ENCODE measurements at regions not wholly inside any gene's neighbourhood (a gene's known extent, or its start where the extent isn't known, plus 50 kb on each side); places are given as distances from the start of the nearest gene placed in this dataset.

- TF ChIP-seq EZH2 (IDR thresholded peaks at IDR 0.05; ENCODE audit: borderline replicate concordance, low read length): no peak
- no peak for TF ChIP-seq CTCF (conservative IDR thresholded peaks at IDR 0.05 in 1 of 2, IDR thresholded peaks at IDR 0.05 in 1 of 2; ENCODE audit: extremely low read depth in 1 of 2, insufficient read depth in 1 of 2, low read depth in 1 of 2, low read length in 2 of 2)
Observed at GRCh38 chr4:60840020-60840419, 360.1 kb upstream of the ADGRL3 start.

Measured in mammary epithelial cell (primary cell).